Neural crest cell (in vitro differentiated cells): ENCODE measurements at regions not wholly inside any gene's neighbourhood (a gene's known extent, or its start where the extent isn't known, plus 50 kb on each side); places are given as distances from the start of the nearest gene placed in this dataset.
"Not testable (repeated sequence)": the region's sequence is repeated elsewhere in the genome, so short reads cannot be mapped to it uniquely, and the experiment has no call there.

Experiments
- DNase-seq: peaks from one replicate; pipeline ENCODE4 v3.0.0; 2021; ENCODE audit warnings: low read depth, mixed read lengths, low spot score
- H3K27ac Mint-ChIP-seq: one replicate; pipeline ENCODE4 v1.8.0; 2021; ENCODE audit warnings: mild to moderate bottlenecking, mixed read lengths; ENCODE audit not compliant: unreplicated experiment
- H3K27me3 Mint-ChIP-seq: 2 replicates; pipeline ENCODE4 v1.8.0; 2021; ENCODE audit warnings: low read depth, mild to moderate bottlenecking, mixed read lengths
- H3K36me3 Mint-ChIP-seq: 2 replicates; pipeline ENCODE4 v1.8.0; 2021; ENCODE audit warnings: low read depth, mild to moderate bottlenecking, mixed read lengths
- H3K4me1 Mint-ChIP-seq: 2 replicates; pipeline ENCODE4 v1.8.0; 2021; ENCODE audit warnings: mixed read lengths
- H3K4me3 Mint-ChIP-seq: one replicate; pipeline ENCODE4 v1.8.0; 2021; ENCODE audit warnings: mild to moderate bottlenecking, mixed read lengths
- H3K9me3 Mint-ChIP-seq: 2 replicates; pipeline ENCODE4 v1.8.0; 2021; ENCODE audit warnings: mixed read lengths
- CTCF ChIP-seq: fragments of 200-600 bp; sonication (generic); conservative IDR thresholded peaks from 2 replicates; pipeline ENCODE4 v1.5.0; 2021; ENCODE audit warnings: antibody characterized with exemption, mild to moderate bottlenecking

GRCh38 chr2:215635788-215636139, 199.9 kb upstream of the FN1 start:
- Mint-ChIP-seq H3K4me3 (no peak overlapping the region), H3K9me3 (peaks cover 32% of the 10 kb centered on the region), H3K27me3 (no peaks in the 10 kb centered on the region), H3K36me3 (peaks cover 14% of the 10 kb centered on the region), H3K27ac (no peak overlapping the region), H3K4me1 (no peaks in the 10 kb centered on the region)
- no peak for DNase-seq
- no peak for TF ChIP-seq CTCF

DNA sequence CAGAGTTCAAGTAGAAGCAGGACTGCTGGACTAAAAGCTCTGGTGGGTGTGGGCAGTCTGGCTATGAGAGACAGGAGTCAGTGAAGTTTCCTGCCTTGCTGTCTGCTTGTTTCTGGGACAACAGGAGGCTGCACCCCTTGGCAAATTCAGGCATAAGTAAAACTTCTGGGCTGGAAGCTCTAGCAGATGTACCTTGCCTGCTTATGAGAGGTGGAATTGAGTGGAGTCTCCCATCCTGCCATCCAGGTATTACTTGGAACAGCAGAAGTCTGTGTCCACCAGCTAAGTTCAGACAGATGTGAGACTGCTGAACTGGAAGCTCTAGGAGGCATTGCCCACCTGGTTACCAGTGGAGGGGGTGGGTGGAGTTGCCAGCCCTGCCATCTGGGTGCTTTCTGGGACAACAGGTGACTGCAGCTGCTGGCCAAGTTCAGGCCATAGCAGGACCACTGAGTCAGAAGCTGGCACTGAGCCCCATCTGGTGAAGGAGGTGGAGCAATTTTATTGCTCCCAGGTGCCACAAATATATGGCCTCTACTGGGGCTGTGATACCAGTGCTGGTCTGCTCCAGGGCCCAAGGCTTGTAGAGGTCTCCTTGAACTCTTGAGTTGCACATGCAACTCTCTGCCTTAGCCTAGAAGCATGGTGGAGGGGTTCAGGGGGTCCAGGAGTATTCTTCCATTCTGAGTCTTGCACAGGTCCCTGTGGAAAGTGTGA, 199.4 kb upstream of the FN1 start:
- TF ChIP-seq CTCF: no peak
- DNase-seq: no peak
- Mint-ChIP-seq H3K9me3 (peaks cover 36% of the 10 kb centered on the region), H3K4me1 (no peaks in the 10 kb centered on the region), H3K36me3 (peaks cover 13% of the 10 kb centered on the region), H3K27me3 (no peaks in the 10 kb centered on the region), H3K27ac (no peak overlapping the region), H3K4me3 (no peak overlapping the region)

DNA sequence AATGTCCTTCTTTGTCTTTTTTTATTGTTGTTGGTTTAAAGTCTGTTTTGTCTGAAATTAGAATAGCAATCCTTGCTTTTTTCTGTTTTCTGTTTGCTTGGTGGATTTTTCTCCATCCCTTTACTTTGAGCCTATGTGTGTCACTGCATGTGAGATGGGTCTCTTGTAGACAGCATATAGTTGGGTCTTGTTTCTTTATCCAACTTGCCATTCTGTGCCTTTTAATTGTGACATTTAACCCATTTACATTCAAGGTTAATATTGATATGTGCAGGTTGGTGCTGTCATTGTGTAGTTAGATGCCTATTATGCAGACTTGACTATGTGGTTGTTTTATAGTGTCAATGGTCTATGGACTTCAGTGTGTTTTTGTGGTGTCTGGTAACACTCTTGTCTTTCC, 197.5 kb upstream of the FN1 start:
- Mint-ChIP-seq H3K9me3 (peaks cover 24% of the 10 kb centered on the region), H3K4me3 (no peak overlapping the region), H3K4me1 (no peaks in the 10 kb centered on the region), H3K27me3 (no peaks in the 10 kb centered on the region), H3K27ac (no peak overlapping the region), H3K36me3 (peaks cover 10% of the 10 kb centered on the region)
- no peak for DNase-seq
- no peak for TF ChIP-seq CTCF

DNA sequence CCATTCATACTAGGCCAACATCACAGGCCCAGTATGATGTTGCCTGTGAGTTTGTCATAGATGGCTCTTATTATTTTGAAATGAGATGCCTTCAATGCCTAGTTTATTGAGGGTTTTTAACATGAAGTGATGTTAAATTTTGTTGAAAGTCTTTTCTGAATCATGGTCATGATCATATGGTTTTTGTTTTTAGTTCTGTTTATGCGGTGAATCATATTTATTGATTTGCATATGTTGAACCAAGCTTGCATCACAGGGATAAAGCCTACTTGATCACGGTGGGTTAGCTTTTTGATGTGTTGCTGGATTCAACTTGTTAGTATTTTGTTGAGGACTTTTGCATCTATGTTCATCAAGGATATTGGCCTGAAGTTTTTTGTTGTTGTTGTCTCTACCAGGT, 195.8 kb upstream of the FN1 start:
- Mint-ChIP-seq H3K4me3 (no peak overlapping the region), H3K9me3 (peaks cover 20% of the 10 kb centered on the region), H3K27me3 (no peaks in the 10 kb centered on the region), H3K4me1 (no peaks in the 10 kb centered on the region), H3K27ac (no peak overlapping the region), H3K36me3 (peaks cover 9% of the 10 kb centered on the region)
- TF ChIP-seq CTCF: no peak
- DNase-seq: no peak

DNA sequence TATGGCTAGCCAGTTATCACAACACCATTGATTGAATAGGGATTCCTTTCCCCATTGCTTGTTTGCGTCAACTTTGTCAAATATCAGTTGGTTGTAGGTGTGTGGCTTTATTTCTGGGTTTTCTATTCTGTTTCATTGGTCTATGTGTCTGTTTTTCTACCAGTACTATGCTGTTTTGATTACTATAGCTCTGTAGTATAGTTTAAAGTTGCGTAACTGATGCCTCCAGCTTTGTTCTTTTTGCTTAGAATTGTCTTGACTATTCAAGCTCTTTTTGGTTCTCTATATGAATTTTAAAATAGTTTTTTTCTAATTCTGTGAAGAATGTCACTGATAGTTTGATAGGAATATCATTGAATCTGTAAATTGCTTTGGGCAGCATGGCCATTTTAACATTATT, 194.9 kb upstream of the FN1 start:
- DNase-seq, H3K4me3 Mint-ChIP-seq, H3K27me3 Mint-ChIP-seq, H3K27ac Mint-ChIP-seq, H3K36me3 Mint-ChIP-seq, H3K4me1 Mint-ChIP-seq: not testable (repeated sequence)
- peaks cover 20% of the 10 kb centered on the region for H3K9me3 Mint-ChIP-seq

GRCh38 chr2:215627771-215628170, 191.9 kb upstream of the FN1 start:
- TF ChIP-seq CTCF: no peak
- H3K4me3 Mint-ChIP-seq: no peak overlapping the region
- DNase-seq: no peak
- H3K36me3 Mint-ChIP-seq: peaks cover 5% of the 10 kb centered on the region
- H3K27ac Mint-ChIP-seq: no peak overlapping the region
- no peaks in the 10 kb centered on the region for H3K27me3 Mint-ChIP-seq
- H3K9me3 Mint-ChIP-seq: peaks cover 14% of the 10 kb centered on the region
- no peaks in the 10 kb centered on the region for H3K4me1 Mint-ChIP-seq
